ENCODE measurements at regions not wholly inside any gene's neighbourhood (a gene's known extent, or its start where the extent isn't known, plus 50 kb on each side); places are given as distances from the start of the nearest gene placed in this dataset.

- TF ChIP-seq RNF219 (CRISPR knock-in tag; IDR thresholded peaks at IDR 0.05) = no peak
- peak; percentile 51; the same call in 1 of the 2 replicates for TF ChIP-seq HDAC2 (CRISPR knock-in tag; IDR thresholded peaks at IDR 0.05)
- TF ChIP-seq SRSF4 (IDR thresholded peaks at IDR 0.05; ENCODE audit: low read depth, low read length, poor library complexity, severe bottlenecking) = no peak
- no peak for TF ChIP-seq ZNF572 (CRISPR knock-in tag; IDR thresholded peaks at IDR 0.05)
- no peak for TF ChIP-seq THAP11 (CRISPR knock-in tag; IDR thresholded peaks at IDR 0.05)
- no peak for TF ChIP-seq ZNF12 (CRISPR knock-in tag; IDR thresholded peaks at IDR 0.05)
- TF ChIP-seq ZFP91 (CRISPR knock-in tag; IDR thresholded peaks at IDR 0.05; ENCODE audit: borderline replicate concordance) = no peak
- no peak for TF ChIP-seq FOXP1 (IDR thresholded peaks at IDR 0.05)
- TF ChIP-seq FOXP1 (CRISPR knock-in tag; IDR thresholded peaks at IDR 0.05) = peak; percentile 78
- TF ChIP-seq SMC3 (IDR thresholded peaks at IDR 0.05; ENCODE audit: low read length) = no peak
- 0 out of 2 replicates have a peak, but pooled peaks have one; percentile 44 for TF ChIP-seq TFE3 (CRISPR knock-in tag; IDR thresholded peaks at IDR 0.05)
- TF ChIP-seq ZNF564 (CRISPR knock-in tag; IDR thresholded peaks at IDR 0.05) = no peak
- no peak for TF ChIP-seq GPN1 (CRISPR knock-in tag; IDR thresholded peaks at IDR 0.05; ENCODE audit: borderline replicate concordance)
- TF ChIP-seq ZNF776 (CRISPR knock-in tag; IDR thresholded peaks at IDR 0.05) = no peak
- TF ChIP-seq DZIP1 (CRISPR knock-in tag; IDR thresholded peaks at IDR 0.05) = no peak
- TF ChIP-seq ZNF709 (CRISPR knock-in tag; IDR thresholded peaks at IDR 0.05) = 0 out of 2 replicates have a peak, but pooled peaks have one; percentile 38
- TF ChIP-seq ZNF672 (CRISPR knock-in tag; IDR thresholded peaks at IDR 0.05) = no peak
- no peak for TF ChIP-seq RFX5 (IDR thresholded peaks at IDR 0.05; ENCODE audit: low read depth, low read length)
- no peak for TF ChIP-seq ZNF17 (CRISPR knock-in tag; IDR thresholded peaks at IDR 0.05)
- 0 out of 2 replicates have a peak, but pooled peaks have one; percentile 16 for TF ChIP-seq SOX13 (IDR thresholded peaks at IDR 0.05)
- TF ChIP-seq SOX13 (CRISPR knock-in tag; conservative IDR thresholded peaks at IDR 0.05 in 1 of 2, IDR thresholded peaks at IDR 0.05 in 1 of 2) = peak in 1 of 2 experiments; percentile 49; a peak in 1 of 4 replicates
- no peak for TF ChIP-seq NCOA1 (CRISPR knock-in tag; IDR thresholded peaks at IDR 0.05)
- no peak for TF ChIP-seq SP2 (CRISPR knock-in tag; IDR thresholded peaks at IDR 0.05)
- TF ChIP-seq TCF7 (IDR thresholded peaks at IDR 0.05; ENCODE audit: low read depth) = peak; percentile 46; the same call in 1 of the 2 replicates
Observed at GRCh38 chr4:53781629-53782457, 190.6 kb upstream of the LNX1 start (continued).
